GM12878 (cell line): ENCODE measurements at regions not wholly inside any gene's neighbourhood (a gene's known extent, or its start where the extent isn't known, plus 50 kb on each side); places are given as distances from the start of the nearest gene placed in this dataset.

Source experiments
- ATF7 ChIP-seq: fragments of 450-650 bp; IDR thresholded peaks from 2 replicates; pipeline ENCODE4 v1.6.1; 2016; ENCODE audit warnings: low read depth, mild to moderate bottlenecking
- BRCA1 ChIP-seq: IDR thresholded peaks from 2 replicates; pipeline ENCODE4 v1.6.1; 2011; ENCODE audit warnings: low read depth, low read length, improper control_type of control experiment
- CEBPB ChIP-seq, 2 experiments: fragments of 150-350 bp in 1 of 2; IDR thresholded peaks; 2 replicates each; pipeline ENCODE4 v1.6.1; 2012 to 2014; ENCODE audit warnings: low read depth in 2 of 2, low read length in 2 of 2, borderline replicate concordance in 1 of 2, inconsistent platforms in 1 of 2
- CTCF ChIP-seq, 3 experiments: IDR thresholded peaks in 2 of 3; conservative IDR thresholded peaks in 1 of 3; 2 replicates each; pipeline ENCODE4 v1.5.1; 2011; ENCODE audit warnings: low read depth in 3 of 3, low read length in 3 of 3, mild to moderate bottlenecking in 3 of 3, control low read depth in 2 of 3, moderate library complexity in 2 of 3, inconsistent platforms in 1 of 3, mixed read lengths in 1 of 3; ENCODE audit not compliant: control insufficient read depth in 2 of 3, insufficient read depth in 1 of 3; ENCODE audit errors: extremely low read depth in 1 of 3
- E2F4 ChIP-seq: IDR thresholded peaks from 2 replicates; pipeline ENCODE4 v1.6.1; 2012; ENCODE audit warnings: low read depth, low read length, improper control_type of control experiment
- EP300 ChIP-seq, 2 experiments: fragments of 150-350 bp in 1 of 2; IDR thresholded peaks; 2 replicates each; pipeline ENCODE4 v1.6.1; 2011 to 2012; ENCODE audit warnings: low read depth in 2 of 2, low read length in 2 of 2, borderline replicate concordance in 1 of 2, improper control_type of control experiment in 1 of 2, inconsistent platforms in 1 of 2; ENCODE audit not compliant: control insufficient read depth in 1 of 2
- EZH2 ChIP-seq: IDR thresholded peaks from 2 replicates; pipeline ENCODE4 v1.6.1; 2012; ENCODE audit warnings: low read depth, mild to moderate bottlenecking, control low read depth, inconsistent platforms, low read length, borderline replicate concordance; ENCODE audit not compliant: control insufficient read depth
- KAT2A ChIP-seq: conservative IDR thresholded peaks from 2 replicates; pipeline ENCODE4 v1.6.1; 2011; ENCODE audit warnings: low read depth, low read length; ENCODE audit not compliant: control insufficient read depth
- POLR2A ChIP-seq: IDR thresholded peaks from 2 replicates; pipeline ENCODE4 v1.6.1; 2011; ENCODE audit warnings: low read depth, mild to moderate bottlenecking, low read length
- SMC3 ChIP-seq: IDR thresholded peaks from 2 replicates; pipeline ENCODE4 v1.6.1; 2011; ENCODE audit warnings: low read length, improper control_type of control experiment, borderline replicate concordance
- SPI1 ChIP-seq: IDR thresholded peaks from 2 replicates; pipeline ENCODE4 v1.6.1; 2011; ENCODE audit warnings: low read depth, mild to moderate bottlenecking, low read length, moderate library complexity, borderline replicate concordance; ENCODE audit not compliant: insufficient read depth
- USF2 ChIP-seq: IDR thresholded peaks from 2 replicates; pipeline ENCODE4 v1.6.1; 2011; ENCODE audit warnings: low read depth, low read length, improper control_type of control experiment, borderline replicate concordance
- TF ChIP-seq, protein P1 (sequence below): IDR thresholded peaks from 2 replicates; pipeline ENCODE4 v1.6.1; 2011; ENCODE audit warnings: borderline replicate concordance, low read depth, mild to moderate bottlenecking, moderate library complexity, low read length; ENCODE audit not compliant: insufficient read depth, poor library complexity, severe bottlenecking

- TF ChIP-seq CTCF (IDR thresholded peaks at IDR 0.05 in 2 of 3, conservative IDR thresholded peaks at IDR 0.05 in 1 of 3; ENCODE audit: control insufficient read depth in 2 of 3, extremely low read depth in 1 of 3, insufficient read depth in 1 of 3, low read depth in 3 of 3, low read length in 3 of 3) (no peak), SMC3 (no peak), ATF7 (no peak), CEBPB (IDR thresholded peaks at IDR 0.05; ENCODE audit: borderline replicate concordance in 1 of 2, low read depth in 2 of 2, low read length in 2 of 2) (no peak), USF2 (no peak), BRCA1 (no peak), EZH2 (no peak), E2F4 (no peak), POLR2A (no peak), EP300 (IDR thresholded peaks at IDR 0.05; ENCODE audit: borderline replicate concordance in 1 of 2, control insufficient read depth in 1 of 2, low read depth in 2 of 2, low read length in 2 of 2) (no peak), KAT2A (no peak), SPI1 (no peak)
- TF ChIP-seq, protein P1, sequence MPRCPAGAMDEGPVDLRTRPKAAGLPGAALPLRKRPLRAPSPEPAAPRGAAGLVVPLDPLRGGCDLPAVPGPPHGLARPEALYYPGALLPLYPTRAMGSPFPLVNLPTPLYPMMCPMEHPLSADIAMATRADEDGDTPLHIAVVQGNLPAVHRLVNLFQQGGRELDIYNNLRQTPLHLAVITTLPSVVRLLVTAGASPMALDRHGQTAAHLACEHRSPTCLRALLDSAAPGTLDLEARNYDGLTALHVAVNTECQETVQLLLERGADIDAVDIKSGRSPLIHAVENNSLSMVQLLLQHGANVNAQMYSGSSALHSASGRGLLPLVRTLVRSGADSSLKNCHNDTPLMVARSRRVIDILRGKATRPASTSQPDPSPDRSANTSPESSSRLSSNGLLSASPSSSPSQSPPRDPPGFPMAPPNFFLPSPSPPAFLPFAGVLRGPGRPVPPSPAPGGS, result no peak
Observed at GRCh38 chr5:174817610-174818009, 93.2 kb downstream of the MSX2 start.
